ENCODE measurements at regions not wholly inside any gene's neighbourhood (a gene's known extent, or its start where the extent isn't known, plus 50 kb on each side); places are given as distances from the start of the nearest gene placed in this dataset.

DNA sequence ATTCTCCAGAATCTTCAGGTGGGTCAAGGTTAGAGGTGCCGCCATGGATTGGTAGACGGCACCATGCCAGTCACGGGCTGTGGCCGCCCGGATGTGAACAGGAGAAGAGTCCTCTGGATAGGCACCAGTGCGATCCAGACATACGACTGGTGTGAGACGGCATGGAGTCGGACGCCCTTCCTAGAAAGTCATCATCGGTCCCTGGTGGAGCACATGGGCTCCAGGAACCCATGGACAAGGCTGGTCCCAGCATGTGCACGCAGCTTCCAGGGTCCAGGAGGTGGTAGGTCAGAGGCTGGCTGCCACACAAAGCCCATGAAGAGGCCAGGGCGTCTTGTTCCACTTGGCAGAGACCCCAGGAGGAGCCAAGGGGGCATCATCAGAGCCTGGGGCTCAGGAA, 276.1 kb upstream of the LRRC3B start:
- TF ChIP-seq EZH2 (conservative IDR thresholded peaks at IDR 0.05; ENCODE audit: low read depth, low read length): no peak
- TF ChIP-seq ZNF780A (CRISPR knock-in tag; IDR thresholded peaks at IDR 0.05): no peak
- TF ChIP-seq ZFAT (CRISPR knock-in tag; conservative IDR thresholded peaks at IDR 0.05): no peak

Data from HepG2 (cell line).